Stimulated activated memory B cell treated with anti-CD40 and anti-IgM and Interleukin-4, amounts not matched to agents 10 μg/mL and 1 μg/mL and 100 μg/mL, for 72 hours (primary cell): ENCODE measurements at regions not wholly inside any gene's neighbourhood (a gene's known extent, or its start where the extent isn't known, plus 50 kb on each side); places are given as distances from the start of the nearest gene placed in this dataset.

Experiments used
- ATAC-seq: fragments of 150-1000 bp; cut with Tn5 transposase; 2 replicates; pipeline ENCODE4 v1.10.0; 2021
- H3K27ac Mint-ChIP-seq: one replicate; pipeline ENCODE4 v1.8.0; 2022; ENCODE audit warnings: mild to moderate bottlenecking, mixed read lengths
- H3K27me3 Mint-ChIP-seq: one replicate; pipeline ENCODE4 v1.8.0; 2022; ENCODE audit warnings: mixed read lengths
- H3K36me3 Mint-ChIP-seq: one replicate; pipeline ENCODE4 v1.8.0; 2022; ENCODE audit warnings: mixed read lengths
- H3K4me1 Mint-ChIP-seq: one replicate; pipeline ENCODE4 v1.8.0; 2022; ENCODE audit warnings: mixed read lengths
- H3K4me3 Mint-ChIP-seq: one replicate; pipeline ENCODE4 v1.8.0; 2022; ENCODE audit warnings: mild to moderate bottlenecking, moderate library complexity, mixed read lengths
- H3K9me3 Mint-ChIP-seq: one replicate; pipeline ENCODE4 v1.8.0; 2022; ENCODE audit warnings: mixed read lengths

DNA sequence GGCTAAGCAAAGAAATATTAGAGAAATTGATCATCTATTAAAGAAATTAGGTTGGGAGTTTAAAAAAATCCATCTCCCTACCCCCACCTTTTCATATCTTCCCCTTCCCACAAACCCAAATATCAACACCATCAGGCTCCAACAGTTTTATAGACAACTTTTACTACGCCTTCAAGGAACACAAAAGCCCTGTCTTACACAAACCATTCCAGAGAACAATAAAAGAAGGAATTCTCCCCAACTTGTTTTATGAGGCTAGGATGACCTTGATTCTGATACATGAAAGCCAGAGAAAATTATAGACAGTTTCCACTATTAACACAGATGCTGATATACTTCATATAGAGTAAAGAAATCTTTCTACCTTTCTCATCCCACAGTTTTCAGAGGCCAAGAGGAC, 211.6 kb downstream of the OSR1 start:
- Mint-ChIP-seq H3K9me3 (peaks cover 17% of the 10 kb centered on the region), H3K27me3 (no peaks in the 10 kb centered on the region), H3K4me1 (no peaks in the 10 kb centered on the region), H3K36me3 (no peaks in the 10 kb centered on the region), H3K4me3 (no peak overlapping the region), H3K27ac (no peak overlapping the region)
- ATAC-seq, result no peak

DNA sequence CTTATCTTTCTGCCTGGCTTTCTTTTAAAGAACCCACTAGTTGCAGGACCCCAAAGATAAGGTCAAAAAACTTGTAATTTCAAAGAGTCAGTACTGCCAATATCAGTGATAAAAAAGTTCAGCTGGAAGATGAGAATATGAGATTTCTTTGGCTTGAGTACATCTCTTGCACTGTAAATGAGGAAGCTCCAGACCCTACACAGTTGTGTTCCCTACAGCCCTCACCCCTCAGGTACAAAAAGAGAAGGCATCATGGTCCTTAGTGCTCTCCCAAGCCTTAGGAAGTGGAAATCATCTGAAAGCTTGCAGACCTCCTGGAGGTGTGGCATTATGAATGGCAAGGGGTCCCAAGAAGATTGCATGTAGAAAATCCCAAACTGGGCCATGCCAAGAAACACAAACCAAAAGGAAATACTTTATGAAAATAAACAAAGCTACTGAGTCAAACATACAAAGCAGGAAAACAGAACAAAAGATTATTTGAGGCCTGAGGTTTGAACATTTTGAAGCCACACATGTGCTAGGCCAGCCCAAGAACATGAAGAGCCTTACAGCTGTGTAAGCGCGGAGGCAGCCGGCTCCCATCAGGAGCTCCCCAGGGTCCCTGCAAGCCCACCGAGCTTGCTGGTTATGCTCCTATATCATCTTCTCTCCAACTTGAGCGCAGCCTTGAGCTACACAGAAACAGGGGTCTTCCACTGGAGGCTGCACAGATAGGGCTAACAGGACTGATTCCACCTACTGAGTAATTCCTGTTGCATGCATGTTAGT, 217.0 kb downstream of the OSR1 start:
- Mint-ChIP-seq H3K4me1 (no peaks in the 10 kb centered on the region), H3K4me3 (no peak overlapping the region), H3K36me3 (no peaks in the 10 kb centered on the region), H3K27me3 (no peaks in the 10 kb centered on the region), H3K27ac (no peak overlapping the region), H3K9me3 (no peaks in the 10 kb centered on the region)
- no peak for ATAC-seq

DNA sequence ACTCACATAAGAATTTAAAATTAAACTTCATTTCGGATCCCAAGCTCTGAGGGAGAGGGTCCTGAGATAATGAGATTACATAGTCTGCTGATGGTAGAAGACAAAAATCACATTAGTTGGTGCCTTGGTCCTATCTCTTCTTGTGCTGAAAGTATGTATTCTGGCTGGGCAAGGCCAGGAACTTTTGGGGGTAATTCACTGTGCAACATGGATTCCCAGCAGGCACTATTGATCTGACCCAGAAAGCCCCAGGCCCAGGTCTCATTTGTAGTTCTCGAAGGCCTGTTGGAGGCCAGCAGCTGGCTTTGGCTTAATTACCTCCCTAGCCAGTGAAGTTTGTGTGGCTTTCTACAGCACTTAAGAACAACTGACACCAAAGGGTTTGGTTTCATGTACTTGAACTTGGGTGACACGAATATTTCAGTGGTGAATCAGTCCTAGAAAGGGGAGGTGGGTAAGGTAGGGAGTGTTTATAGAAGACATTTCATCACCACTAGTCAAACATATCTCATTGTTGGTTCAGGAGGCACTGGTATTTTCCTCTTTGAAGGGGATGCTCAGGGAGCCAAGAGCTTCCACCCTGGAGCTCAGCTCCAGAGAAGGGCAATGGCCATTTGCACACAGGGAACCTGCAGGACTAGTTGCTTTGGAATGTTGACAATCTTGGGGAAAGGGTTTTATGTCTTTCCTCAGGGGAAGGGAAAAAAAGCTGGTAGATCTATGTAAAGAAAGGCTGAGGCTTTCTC, 217.8 kb downstream of the OSR1 start:
- Mint-ChIP-seq H3K4me1 (no peaks in the 10 kb centered on the region), H3K9me3 (no peaks in the 10 kb centered on the region), H3K36me3 (no peaks in the 10 kb centered on the region), H3K4me3 (no peak overlapping the region), H3K27me3 (no peaks in the 10 kb centered on the region), H3K27ac (no peak overlapping the region)
- ATAC-seq, result no peak

DNA sequence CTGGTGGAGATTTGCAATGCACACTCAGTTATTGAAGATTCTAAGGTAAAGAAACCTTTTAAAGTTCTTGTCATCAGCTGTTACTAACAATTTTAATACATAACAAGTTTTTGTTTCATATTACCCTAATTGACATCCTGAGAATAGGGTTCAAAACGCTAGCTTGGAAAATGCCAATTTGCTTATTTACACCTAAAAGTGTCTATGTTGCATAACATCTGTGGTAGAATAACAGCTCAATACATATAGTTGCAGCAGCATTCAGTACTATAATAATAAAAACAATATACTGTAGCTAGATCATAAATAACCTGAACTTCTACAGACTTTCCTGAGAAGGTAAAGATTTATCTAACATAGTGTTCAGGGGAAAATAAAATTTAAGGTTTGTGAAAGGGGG, 219.0 kb downstream of the OSR1 start:
- no peak for ATAC-seq
- Mint-ChIP-seq H3K36me3 (no peaks in the 10 kb centered on the region), H3K4me3 (no peak overlapping the region), H3K4me1 (no peaks in the 10 kb centered on the region), H3K27ac (no peak overlapping the region), H3K27me3 (no peaks in the 10 kb centered on the region), H3K9me3 (no peaks in the 10 kb centered on the region)

DNA sequence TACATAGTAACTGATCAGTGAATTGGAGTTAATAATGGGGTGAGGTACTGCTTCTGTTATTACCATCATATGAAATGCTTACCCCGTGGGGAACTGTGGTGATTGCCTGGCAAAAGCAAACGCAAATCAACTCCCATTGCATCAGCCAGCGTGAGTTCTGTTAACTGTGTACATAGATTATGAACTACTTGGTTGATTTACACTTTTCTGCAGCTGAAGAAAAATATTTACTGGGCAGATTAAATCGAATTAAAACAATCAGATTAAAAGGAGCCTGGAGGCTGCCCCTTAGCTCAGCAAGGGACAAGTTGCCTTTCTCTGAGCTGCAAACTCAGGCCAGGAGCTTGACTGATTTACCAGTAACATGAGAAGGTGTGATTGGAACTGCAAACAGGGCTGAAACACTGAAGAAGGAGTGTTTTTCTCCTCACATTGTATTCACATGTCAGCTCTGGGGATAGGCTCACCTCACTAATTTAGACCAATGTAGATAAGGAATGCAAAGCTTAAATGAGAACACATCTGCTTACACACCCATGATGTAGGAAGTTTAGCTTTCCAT, 220.1 kb downstream of the OSR1 start:
- Mint-ChIP-seq H3K27ac (no peak overlapping the region), H3K27me3 (no peaks in the 10 kb centered on the region), H3K9me3 (no peaks in the 10 kb centered on the region), H3K4me3 (no peak overlapping the region), H3K36me3 (no peaks in the 10 kb centered on the region), H3K4me1 (no peaks in the 10 kb centered on the region)
- ATAC-seq, result no peak

DNA sequence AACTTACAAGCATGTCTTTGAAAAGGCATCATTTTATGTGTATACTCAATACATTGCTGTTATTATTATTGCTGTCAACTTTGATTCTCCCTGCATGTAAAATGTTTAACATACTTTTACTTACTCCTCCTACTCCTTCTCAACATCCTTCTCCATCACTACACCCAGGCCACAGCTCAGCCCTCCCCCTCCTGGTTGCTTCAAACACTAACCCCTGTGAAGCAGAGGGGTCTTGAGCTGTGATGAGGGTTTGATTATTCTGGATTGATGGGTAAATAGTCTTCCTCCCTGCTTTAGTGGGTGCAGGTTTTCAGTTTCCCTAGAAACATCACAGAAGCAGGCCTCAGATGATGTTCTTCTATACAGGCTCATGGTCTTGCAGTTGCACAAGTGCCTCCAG, 221.0 kb downstream of the OSR1 start:
- H3K36me3 Mint-ChIP-seq, result no peaks in the 10 kb centered on the region
- H3K4me3 Mint-ChIP-seq, result no peak overlapping the region
- no peak for ATAC-seq
- no peaks in the 10 kb centered on the region for H3K27me3 Mint-ChIP-seq
- H3K27ac Mint-ChIP-seq, result no peak overlapping the region
- H3K9me3 Mint-ChIP-seq, result no peaks in the 10 kb centered on the region
- no peaks in the 10 kb centered on the region for H3K4me1 Mint-ChIP-seq

DNA sequence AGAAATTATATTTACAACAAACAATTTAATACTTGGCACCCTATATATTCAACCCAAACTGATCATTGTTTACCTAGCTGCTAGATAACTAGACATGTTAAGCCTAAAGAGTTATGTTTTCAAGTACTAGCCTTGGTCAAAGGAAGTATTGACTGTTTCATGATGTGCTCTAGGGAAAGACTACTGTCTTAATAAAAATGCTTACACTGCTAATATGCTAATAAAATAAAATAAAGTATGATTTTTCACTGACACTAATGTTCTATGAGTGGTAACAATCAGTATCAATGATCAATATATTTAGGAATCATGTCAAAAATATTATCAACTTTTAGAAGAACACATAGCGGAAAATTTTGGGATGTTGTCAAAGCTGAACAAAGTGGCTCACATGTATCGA, 225.5 kb downstream of the OSR1 start:
- Mint-ChIP-seq H3K27me3 (no peaks in the 10 kb centered on the region), H3K36me3 (no peaks in the 10 kb centered on the region), H3K4me1 (no peaks in the 10 kb centered on the region), H3K27ac (no peak overlapping the region), H3K9me3 (no peaks in the 10 kb centered on the region), H3K4me3 (no peak overlapping the region)
- ATAC-seq, result no peak

DNA sequence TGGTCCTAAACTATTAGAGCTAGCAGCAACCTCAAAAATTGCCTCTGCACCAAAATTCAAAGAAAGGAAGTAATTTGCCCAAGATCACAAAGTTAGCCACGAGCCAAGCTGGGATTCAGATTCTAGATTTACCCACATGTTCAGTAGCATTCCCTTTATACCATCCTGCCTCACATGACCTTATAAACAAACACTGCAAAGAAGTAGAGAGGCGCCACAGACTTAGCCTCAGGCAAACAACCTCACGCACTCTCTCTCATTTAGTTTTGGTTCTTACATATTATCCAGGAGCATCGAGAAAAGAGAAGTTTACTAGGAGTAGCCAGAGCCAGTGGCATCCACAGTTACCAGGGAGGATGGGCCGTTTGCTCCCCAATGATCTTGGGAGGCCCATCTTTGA, 226.6 kb downstream of the OSR1 start:
- H3K27ac Mint-ChIP-seq, result no peak overlapping the region
- no peaks in the 10 kb centered on the region for H3K9me3 Mint-ChIP-seq
- no peak for ATAC-seq
- no peaks in the 10 kb centered on the region for H3K27me3 Mint-ChIP-seq
- H3K36me3 Mint-ChIP-seq, result no peaks in the 10 kb centered on the region
- no peaks in the 10 kb centered on the region for H3K4me1 Mint-ChIP-seq
- no peak overlapping the region for H3K4me3 Mint-ChIP-seq

DNA sequence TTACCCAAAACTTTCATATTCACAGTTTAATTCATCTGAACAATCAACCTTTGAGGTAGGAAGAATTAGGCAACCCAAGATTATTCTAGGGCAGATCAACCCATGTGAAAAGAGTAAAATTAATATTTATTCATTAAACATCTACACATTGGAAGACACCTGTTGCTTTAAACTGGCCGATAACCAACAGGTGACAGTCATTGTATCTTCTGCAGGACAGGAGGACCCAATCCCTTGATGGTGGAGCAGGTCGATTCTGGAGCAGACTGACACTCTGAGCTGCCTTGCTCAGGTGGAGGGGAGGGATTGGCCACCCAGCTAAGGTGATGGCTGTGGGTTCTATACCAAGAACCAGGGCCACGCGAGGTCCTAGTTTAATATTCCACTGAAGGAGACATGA, 230.3 kb downstream of the OSR1 start:
- no peak for ATAC-seq
- Mint-ChIP-seq H3K4me3 (no peak overlapping the region), H3K27ac (no peak overlapping the region), H3K9me3 (no peaks in the 10 kb centered on the region), H3K36me3 (no peaks in the 10 kb centered on the region), H3K4me1 (no peaks in the 10 kb centered on the region), H3K27me3 (no peaks in the 10 kb centered on the region)

DNA sequence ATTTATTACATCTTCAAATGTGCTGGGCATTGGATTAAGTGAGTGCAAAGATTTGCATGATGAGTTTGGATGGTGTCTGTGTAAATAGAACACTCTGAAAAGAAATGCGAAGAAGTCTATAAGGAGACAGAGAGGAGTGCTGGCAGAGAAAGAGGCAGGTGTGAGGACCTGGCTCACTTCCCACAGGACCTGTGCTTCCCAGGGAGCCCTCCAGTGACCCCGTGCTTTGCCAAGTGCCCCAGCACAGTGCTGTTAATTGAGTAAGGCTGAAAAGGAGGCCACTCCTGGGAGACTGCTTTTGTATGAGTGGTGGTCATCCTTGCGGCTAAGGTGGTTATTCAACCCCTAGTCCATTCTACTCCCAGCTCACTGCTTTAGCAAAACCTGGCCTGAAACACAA, 230.8 kb downstream of the OSR1 start:
- H3K36me3 Mint-ChIP-seq, result no peaks in the 10 kb centered on the region
- no peaks in the 10 kb centered on the region for H3K27me3 Mint-ChIP-seq
- H3K9me3 Mint-ChIP-seq, result no peaks in the 10 kb centered on the region
- H3K27ac Mint-ChIP-seq, result no peak overlapping the region
- ATAC-seq, result no peak
- no peaks in the 10 kb centered on the region for H3K4me1 Mint-ChIP-seq
- H3K4me3 Mint-ChIP-seq, result no peak overlapping the region

DNA sequence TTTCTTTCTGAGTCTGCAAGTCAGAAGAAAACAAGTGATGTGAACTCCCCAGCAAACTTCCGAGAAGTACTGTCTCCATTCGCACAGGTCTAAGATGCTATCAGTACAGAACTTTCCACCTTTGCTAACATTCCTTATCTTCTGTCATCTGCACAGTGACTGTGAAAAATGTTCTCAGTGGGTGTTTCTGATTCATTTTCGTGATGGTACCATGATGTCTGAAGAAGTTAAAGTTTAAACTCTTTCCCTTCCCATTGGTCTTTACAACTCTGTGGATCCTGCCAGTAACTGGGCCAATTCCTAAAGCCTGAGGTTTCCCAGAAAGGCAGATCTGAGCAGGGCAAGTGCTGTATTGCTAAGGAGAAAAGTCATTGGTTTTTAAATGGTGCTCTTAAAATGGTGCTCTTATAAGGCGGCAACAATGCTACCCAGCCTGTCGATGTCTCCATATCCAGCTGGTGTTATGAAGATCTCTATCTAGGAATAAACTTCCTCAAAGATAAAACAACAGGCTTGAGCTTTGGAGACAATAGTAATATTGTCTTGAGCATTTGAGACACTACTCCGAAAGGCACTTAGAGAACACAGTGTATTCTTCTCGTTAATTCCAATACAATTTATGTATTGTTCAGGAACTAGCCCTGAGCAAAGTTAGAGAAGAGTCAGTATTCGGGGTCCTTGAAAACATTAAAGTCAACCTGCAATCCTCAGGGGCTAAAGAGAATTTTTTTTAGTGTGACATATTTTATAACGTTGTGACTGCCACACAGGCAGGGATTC, 232.3 kb downstream of the OSR1 start:
- no peak overlapping the region for H3K4me3 Mint-ChIP-seq
- no peak for ATAC-seq
- no peaks in the 10 kb centered on the region for H3K36me3 Mint-ChIP-seq
- H3K9me3 Mint-ChIP-seq, result no peaks in the 10 kb centered on the region
- H3K27me3 Mint-ChIP-seq, result no peaks in the 10 kb centered on the region
- H3K27ac Mint-ChIP-seq, result no peak overlapping the region
- H3K4me1 Mint-ChIP-seq, result no peaks in the 10 kb centered on the region

DNA sequence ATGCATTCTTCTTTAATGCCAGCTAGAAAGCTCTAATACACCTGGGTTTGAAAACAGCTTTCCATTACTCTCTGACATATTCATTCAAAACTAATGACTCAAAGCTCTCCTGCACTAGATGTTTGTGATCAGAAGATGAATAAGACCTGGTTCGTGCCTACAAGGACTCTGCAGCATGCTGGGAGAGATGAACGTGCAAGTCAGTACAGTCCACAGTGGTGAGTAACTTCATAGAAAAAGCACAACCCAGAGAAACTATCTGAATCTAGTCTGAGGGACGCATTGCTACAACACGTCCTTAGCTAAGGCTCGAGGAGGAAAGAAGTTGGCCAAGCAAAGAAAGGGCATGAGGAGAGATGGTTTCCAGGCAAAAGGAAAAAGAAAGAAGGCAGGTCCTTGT, 234.3 kb downstream of the OSR1 start:
- Mint-ChIP-seq H3K27ac (no peak overlapping the region), H3K36me3 (no peaks in the 10 kb centered on the region), H3K27me3 (no peaks in the 10 kb centered on the region), H3K4me3 (no peak overlapping the region), H3K9me3 (no peaks in the 10 kb centered on the region), H3K4me1 (no peaks in the 10 kb centered on the region)
- no peak for ATAC-seq

DNA sequence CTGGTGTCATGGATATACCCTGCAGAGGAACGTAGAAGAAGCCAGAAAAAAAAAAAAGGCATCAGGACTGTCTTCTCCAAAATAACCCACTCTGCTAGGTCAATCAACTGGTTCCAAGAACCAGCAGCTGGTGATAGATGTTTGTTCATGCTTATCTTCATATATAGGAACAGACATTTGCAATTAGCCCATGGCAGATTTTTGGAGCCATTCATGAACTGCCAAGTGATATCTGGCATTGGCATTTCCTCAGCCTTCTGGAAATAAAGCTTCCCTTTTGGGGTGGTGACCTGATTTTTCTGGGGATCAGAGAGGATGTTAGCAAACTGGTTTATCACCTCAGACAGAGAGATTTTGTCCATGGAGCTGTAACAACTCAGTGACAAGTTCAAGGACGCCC, 234.9 kb downstream of the OSR1 start:
- no peak for ATAC-seq
- Mint-ChIP-seq H3K36me3 (no peaks in the 10 kb centered on the region), H3K27me3 (no peaks in the 10 kb centered on the region), H3K27ac (no peak overlapping the region), H3K4me1 (no peaks in the 10 kb centered on the region), H3K4me3 (no peak overlapping the region), H3K9me3 (no peaks in the 10 kb centered on the region)

DNA sequence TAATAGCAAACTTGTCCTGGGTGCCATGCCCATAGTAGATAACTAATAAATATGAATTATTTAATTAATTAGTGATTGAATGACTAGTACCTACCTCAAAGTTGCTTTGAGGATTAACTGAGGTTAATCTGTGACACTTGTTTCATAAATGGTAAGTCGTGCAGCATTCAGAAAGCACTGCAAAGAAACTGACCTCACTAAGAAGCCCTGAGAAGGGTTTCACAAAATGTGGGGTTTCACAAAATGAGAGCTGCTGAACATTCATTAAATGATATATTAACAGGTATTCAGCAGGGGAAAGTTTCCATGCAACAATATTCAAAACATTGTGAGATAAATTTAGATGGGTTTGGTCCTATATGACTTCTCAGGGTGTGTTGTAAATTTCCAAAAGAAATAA, 236.2 kb downstream of the OSR1 start:
- Mint-ChIP-seq H3K4me3 (no peak overlapping the region), H3K27me3 (peaks cover 7% of the 10 kb centered on the region), H3K9me3 (peaks cover 7% of the 10 kb centered on the region), H3K4me1 (no peaks in the 10 kb centered on the region), H3K27ac (no peak overlapping the region), H3K36me3 (no peaks in the 10 kb centered on the region)
- no peak for ATAC-seq

DNA sequence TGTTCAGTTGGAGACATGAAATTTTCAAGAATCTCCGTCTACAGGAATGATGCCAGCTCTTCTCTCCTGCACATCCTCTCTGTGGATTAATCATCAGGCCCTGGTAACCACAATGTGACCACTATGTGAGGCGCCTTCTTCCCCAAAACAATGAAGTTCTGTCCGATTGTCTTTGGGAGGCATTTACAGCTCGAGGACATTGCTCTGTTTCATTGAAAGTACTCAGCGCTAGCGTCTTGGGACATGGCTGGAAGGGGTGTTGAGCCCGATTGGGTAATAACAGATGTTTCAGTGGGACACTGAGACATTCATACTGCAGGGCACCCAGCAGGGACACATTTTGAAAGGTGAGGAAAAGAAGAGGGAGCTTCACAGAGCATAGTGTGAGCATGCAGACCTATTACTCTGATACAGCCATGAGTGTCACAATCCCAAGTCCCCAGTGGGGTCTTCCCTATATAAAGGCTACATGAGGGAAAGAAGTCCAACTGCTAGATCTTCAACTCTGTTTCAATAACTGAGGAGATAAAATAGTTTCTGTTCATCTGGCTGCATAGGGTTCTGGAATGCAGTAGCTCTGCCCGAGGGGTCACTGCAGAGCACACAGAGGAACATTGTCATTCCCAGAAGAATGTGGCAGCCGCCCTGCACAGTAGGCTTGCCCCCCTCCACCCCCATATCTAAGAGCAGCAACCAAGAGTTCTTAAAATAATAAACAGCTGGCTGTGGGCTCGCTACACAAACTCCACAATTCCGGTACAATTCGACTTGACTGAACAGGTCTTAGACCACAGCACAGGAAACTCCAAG, 237.3 kb downstream of the OSR1 start:
- no peaks in the 10 kb centered on the region for H3K4me1 Mint-ChIP-seq
- no peak for ATAC-seq
- no peaks in the 10 kb centered on the region for H3K36me3 Mint-ChIP-seq
- H3K9me3 Mint-ChIP-seq, result peaks cover 7% of the 10 kb centered on the region
- peaks cover 7% of the 10 kb centered on the region for H3K27me3 Mint-ChIP-seq
- H3K27ac Mint-ChIP-seq, result no peak overlapping the region
- no peak overlapping the region for H3K4me3 Mint-ChIP-seq
